ENCODE measurements at regions not wholly inside any gene's neighbourhood (a gene's known extent, or its start where the extent isn't known, plus 50 kb on each side); places are given as distances from the start of the nearest gene placed in this dataset.

GRCh38 chr4:3683744-3684421, 82.3 kb upstream of the ADRA2C start:
- DNase-seq (ENCODE audit: low spot score) = no peak

GRCh38 chr4:3683077-3683743, 83.0 kb upstream of the ADRA2C start:
- no peak for DNase-seq (ENCODE audit: low spot score)

DNA sequence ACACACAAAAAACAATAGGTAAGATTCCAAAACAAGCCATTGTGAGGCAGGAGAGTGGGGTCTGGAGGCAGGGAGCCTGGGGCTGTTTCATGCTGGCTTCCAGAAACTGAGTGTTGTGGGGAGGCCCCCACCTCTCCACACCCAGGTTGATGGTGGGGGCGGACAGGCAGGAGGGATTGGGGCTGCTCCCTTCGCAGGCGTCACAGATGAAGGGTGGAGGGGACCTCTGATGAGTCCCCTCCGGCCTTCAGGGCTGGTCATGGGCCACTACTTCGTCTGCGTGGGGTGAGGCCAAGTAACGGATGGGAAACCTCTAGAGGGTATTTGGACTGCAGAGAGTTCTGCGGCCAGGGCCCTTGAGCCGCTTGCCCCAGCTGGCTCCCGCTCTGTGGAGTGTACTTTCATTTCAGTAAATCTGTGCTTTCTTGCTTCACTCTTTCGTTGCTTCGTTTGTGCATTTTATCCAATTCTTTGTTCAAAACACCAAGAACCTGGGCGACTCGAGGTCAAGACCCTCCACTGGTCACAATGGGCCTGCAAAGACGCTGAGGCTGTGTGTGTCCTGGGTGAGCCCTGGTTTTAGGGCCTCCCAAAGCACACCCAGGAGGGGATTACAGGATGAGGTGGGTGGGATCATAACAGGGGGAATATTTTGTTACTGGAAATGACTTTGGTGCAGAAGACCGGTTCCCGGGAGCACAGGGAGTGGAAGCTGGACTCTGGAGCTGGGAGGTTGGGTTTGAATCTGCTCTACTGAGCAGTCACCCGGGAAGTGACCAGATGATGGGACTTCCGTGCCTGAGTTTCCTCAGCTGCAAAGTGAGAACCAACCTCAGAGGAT, 83.7 kb upstream of the ADRA2C start:
- no peak for DNase-seq (ENCODE audit: low spot score)

DNA sequence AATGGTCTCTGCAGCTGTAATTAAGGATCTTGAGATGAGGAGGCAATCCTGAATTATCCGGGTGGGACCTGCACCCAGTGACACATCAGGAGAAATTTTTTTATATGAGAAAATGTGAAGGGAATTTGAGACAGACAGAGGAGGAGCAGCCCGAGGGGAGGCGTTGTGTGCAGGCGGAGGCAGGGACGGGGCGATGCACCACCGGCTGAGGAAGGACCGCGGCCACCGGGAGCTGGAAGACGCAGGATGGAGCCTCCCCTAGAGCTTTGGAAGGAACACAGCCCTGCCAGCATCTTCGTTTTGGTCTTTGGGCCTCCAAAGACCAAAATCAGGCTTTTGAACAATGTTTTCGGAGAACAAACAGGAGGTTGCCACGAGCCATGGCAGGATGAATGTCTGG, 85.0 kb upstream of the ADRA2C start:
- DNase-seq (ENCODE audit: low spot score) = no peak

GRCh38 chr4:3680656-3681055, 85.5 kb upstream of the ADRA2C start:
- DNase-seq (ENCODE audit: low spot score) = no peak

DNA sequence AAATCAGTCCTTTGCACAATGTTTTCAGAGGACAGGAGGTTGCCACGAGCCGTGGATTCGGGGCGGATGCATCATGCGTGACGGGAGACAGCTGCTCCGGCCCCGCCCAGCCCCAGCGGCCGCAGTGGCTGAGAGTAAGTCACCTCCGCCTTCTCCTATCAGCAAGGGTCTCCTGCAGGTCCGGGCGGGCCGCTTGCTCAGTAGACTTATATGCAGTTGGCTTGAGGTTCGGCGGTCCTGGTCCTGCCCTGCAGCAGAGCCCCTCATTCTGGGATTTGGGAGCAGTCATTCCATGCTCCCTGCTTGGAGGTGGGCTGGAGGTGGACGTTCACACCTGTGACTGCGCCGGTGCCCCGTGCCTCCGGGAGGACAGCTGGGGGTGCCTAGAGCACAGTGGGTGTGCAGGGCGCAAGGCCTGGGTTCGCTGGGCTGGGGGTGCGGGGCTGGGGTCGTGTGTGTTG, 86.3 kb upstream of the ADRA2C start:
- DNase-seq (ENCODE audit: low spot score) = no peak

DNA sequence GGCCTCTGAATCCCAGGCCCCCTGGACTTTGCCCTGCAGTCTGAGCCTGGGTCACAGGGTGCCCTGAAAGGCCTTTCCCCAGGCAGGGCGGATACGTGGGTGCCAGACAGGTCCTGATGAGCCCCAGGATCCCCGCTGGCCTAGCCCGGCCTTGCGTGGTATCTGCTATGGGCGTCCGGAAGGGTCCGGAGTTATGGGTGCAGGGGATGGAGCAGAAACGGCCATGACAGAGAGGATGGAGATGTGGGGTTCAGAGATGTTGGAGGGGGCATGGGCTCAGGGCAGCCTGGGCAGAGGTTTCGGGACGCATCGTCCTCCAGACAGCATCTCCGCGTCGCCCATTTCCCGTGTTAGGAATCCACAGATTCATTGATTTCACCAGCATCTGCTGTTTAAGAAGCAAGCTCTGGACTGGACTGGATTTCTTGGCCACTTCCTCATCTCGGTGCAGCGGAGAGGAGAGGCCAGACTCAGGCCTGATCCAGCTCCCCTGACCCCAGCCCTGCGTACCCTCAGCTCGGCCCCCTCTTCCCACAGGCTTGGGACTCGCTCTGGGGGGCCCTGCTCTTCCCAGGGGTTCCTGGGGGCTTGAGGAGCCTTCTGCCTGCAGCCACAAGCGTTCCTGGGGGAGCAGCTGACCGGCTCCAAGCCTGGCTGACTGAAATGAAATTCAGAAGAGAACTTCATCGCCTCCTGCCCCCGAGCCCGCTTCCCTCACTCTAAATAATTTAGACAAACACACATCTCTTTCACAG, 86.9 kb upstream of the ADRA2C start:
- DNase-seq (ENCODE audit: low spot score) = no peak

- DNase-seq (ENCODE audit: low spot score) = no peak
Observed at GRCh38 chr4:3677748-3678070, 88.5 kb upstream of the ADRA2C start.

DNA sequence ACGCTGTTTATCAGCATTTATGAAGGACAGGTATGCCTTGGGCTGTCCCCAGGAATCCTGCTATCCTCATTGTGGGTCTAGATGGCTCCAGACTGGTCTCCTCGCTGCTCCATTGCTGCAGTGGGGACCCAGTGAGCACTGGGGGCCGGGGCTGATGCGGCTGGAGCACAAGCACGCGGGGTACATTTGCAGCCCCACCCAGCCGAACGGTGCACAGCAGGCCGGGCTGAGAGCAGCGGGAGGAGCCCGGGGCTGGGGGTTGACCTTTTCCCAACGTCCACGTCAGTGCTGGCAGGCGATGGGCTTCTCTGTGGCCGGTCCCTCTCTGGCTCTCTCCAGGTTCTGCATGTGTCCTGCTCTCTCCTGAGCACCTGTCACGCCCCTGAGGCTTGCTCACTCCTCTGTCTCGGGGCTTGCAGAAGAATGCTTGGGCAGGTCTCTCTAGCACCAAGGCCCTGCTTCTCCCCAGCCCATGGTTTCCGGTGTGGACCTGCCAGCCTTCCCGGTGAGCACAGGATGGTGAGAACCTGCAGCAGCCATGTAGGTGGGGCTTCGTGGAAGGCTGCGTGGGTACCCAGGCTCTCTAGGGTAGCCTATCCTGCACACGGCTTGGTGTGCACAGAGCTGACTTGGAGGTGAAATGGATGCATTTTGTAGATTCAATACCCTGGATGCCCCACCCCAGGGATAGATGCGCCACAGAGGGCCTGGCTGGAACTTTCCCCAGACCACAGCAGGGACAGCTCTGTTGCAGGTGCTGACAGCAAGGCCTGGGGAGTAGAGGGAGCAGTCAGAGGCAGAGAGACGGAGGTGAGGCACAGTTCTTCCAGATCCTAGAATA, 89.1 kb upstream of the ADRA2C start:
- no peak for DNase-seq (ENCODE audit: low spot score)

GRCh38 chr4:3676196-3676595, 90.0 kb upstream of the ADRA2C start:
- no peak for DNase-seq (ENCODE audit: low spot score)

DNA sequence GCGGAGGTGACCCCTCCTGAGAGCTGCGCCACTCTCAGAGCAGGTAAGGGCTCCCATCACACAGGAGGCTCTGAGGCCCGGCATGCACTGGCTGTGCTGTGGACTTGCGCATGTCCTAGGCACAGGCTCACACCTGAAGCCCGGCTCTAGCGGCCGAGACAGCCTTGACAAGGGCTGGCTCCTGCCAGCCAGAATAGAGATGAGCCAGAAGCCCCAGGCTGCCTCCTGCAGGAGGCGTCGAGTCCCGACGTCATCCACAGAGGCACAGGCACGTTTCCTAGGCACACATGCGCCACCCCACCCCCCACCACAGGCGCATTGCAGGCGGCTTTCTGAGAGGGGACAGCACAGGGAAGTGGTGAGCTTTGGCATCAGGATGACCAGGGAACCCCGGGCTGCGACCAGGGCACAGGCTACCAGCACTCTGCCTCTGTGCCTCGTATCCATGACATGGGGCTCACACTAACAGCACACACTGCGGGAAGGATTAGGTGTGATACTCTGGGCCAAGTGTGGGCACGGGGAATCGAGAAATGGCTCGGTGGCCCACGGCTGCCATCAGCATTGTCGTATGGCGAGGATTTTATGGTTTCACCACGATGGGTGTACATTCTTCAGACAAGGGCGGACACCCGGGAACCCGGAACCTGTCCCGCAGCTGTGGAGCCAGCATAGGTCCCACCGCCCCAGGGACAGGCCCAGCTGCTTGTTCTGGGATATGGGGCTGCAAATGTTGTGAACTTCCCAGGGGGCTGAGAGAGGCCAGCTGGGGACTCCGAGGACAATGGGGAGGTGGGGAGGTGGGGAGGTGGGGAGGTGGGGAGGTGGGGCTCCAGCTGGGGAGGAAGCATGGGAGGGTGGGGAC, 90.7 kb upstream of the ADRA2C start:
- no peak for DNase-seq (ENCODE audit: low spot score)

DNA sequence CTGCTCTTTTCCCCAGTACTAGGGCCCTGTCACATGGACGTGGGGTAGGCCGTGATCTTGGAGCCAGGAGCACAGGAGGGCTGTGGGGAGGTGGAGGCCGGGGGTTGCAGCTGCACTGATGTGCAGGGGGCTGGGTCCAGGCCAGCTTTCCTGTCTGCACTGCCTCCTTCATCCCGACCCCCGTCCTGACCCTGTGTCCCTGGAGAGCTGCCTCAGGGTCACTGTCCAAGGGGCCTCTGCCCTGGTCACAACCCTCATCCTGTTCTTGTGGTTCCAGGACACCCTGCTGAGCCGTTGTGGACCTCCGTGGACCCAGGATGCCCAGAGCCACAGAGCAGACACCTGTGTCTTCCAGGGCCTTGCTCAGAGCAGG, 91.7 kb upstream of the ADRA2C start:
- no peak for DNase-seq (ENCODE audit: low spot score)

GRCh38 chr4:3673716-3674478, 92.3 kb upstream of the ADRA2C start:
- DNase-seq (ENCODE audit: low spot score) = no peak

- DNase-seq (ENCODE audit: low spot score) = no peak
Observed at GRCh38 chr4:3673176-3673575, 93.0 kb upstream of the ADRA2C start.

GRCh38 chr4:3672465-3672831, 93.7 kb upstream of the ADRA2C start:
- DNase-seq (ENCODE audit: low spot score) = no peak

DNA sequence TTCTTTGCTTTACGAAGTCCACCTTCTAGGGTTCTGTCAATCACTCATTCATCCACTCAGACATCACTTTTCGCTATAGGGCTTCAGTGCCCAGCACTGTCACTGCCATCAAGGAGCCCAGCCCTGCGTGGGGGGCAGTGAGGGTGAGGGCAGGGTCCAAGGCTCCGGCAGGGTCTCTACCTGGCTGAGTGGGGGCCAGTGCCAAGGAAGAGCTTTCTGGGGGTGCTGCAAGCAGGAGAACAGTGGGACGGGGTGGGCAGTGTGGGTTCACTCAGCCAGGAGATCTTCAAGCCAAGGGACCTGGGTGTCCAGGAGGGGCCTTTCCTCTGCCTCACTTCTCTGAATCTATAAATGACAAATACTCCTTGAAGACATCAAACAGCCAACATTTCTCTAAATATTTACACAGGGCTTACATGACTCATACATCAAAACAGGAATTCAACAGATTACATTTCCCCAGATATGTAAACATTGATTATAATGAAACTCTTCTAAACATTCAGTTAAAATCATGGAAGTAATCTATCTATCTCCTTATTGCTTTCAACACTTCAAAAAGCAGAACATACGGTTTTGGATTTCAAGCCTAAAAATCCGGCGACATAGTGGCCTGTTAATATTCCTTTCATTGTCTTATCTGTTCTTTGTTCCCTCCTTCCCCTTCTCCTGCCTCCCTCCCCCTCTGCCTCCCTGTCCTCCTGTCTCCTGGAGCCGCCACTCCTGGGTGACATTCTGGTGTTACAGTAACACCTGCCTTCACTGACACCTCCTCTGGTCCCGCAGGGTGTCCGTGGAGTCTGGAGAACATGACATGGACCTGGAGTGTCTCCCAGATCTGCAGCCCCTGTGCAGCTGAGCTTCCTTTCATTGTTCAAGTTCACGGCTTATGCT, 94.4 kb upstream of the ADRA2C start:
- DNase-seq (ENCODE audit: low spot score) = no peak

- DNase-seq (ENCODE audit: low spot score) = no peak
Observed at GRCh38 chr4:3670521-3671519, 95.4 kb upstream of the ADRA2C start.

- DNase-seq (ENCODE audit: low spot score) = no peak
Observed at GRCh38 chr4:3669553-3669949, 96.6 kb upstream of the ADRA2C start.

Data from cerebellar cortex (tissue), 1 donor.